ENCODE measurements at regions not wholly inside any gene's neighbourhood (a gene's known extent, or its start where the extent isn't known, plus 50 kb on each side); places are given as distances from the start of the nearest gene placed in this dataset.

GRCh38 chr12:129984106-129984505 lies 80.3 kb upstream of the TMEM132D start:
- H3K23ac ChIP-seq (ENCODE audit: low read length in 2 of 2): no peak overlapping the region
- no peak overlapping the region for H3K9ac ChIP-seq (ENCODE audit: low read length)
- H2BK15ac ChIP-seq (ENCODE audit: low read depth, poor library complexity, severe bottlenecking): no peak overlapping the region
- H3K4me2 ChIP-seq (ENCODE audit: low read length, poor library complexity, severe bottlenecking): no peak overlapping the region
- no peak overlapping the region for H2BK5ac ChIP-seq (ENCODE audit: low read depth, low read length, poor library complexity, severe bottlenecking)
- H3K4me3 ChIP-seq (ENCODE audit: insufficient read depth in 1 of 2, low read depth in 1 of 2, low read length in 2 of 2): no peak overlapping the region
- H3K14ac ChIP-seq (ENCODE audit: low read length in 2 of 2): no peak overlapping the region
- H3K4ac ChIP-seq (ENCODE audit: low read depth in 1 of 2, low read length in 2 of 2): no peak overlapping the region
- H3K79me1 ChIP-seq (replicated peaks; ENCODE audit: low read length, poor library complexity, severe bottlenecking): no peaks in the 10 kb centered on the region
- no peak overlapping the region for H2AFZ ChIP-seq (ENCODE audit: low read depth, low read length)
- peaks cover 18% of the 10 kb centered on the region for H3K9me3 ChIP-seq (ENCODE audit: control insufficient read depth, low read length)
- H4K8ac ChIP-seq (ENCODE audit: low read length): no peak overlapping the region
- no peak overlapping the region for H3K27ac ChIP-seq (ENCODE audit: low read length, poor library complexity, severe bottlenecking)
- H2AK5ac ChIP-seq (ENCODE audit: low read length, severe bottlenecking): no peak overlapping the region
- H4K91ac ChIP-seq (ENCODE audit: low read length): no peak overlapping the region
- H3K18ac ChIP-seq (ENCODE audit: low read depth in 1 of 2, low read length in 2 of 2): no peak overlapping the region
- no peaks in the 10 kb centered on the region for H3K27me3 ChIP-seq (ENCODE audit: control insufficient read depth in 1 of 2, insufficient read depth in 1 of 2, low read length in 2 of 2)
- no peak for DNase-seq
- 41% methylated on average over 3 of the region's 4 CpGs for WGBS
- no peaks in the 10 kb centered on the region for H3K36me3 ChIP-seq (ENCODE audit: control insufficient read depth in 1 of 2, insufficient read depth in 2 of 2, low read depth in 1 of 2, low read length in 2 of 2)
- no peaks in the 10 kb centered on the region for H3K4me1 ChIP-seq (ENCODE audit: control insufficient read depth, insufficient read depth, low read depth, low read length)
- H2BK12ac ChIP-seq (ENCODE audit: low read length in 2 of 2): no peak overlapping the region
- H2BK120ac ChIP-seq (ENCODE audit: low read depth, low read length): no peak overlapping the region

DNA sequence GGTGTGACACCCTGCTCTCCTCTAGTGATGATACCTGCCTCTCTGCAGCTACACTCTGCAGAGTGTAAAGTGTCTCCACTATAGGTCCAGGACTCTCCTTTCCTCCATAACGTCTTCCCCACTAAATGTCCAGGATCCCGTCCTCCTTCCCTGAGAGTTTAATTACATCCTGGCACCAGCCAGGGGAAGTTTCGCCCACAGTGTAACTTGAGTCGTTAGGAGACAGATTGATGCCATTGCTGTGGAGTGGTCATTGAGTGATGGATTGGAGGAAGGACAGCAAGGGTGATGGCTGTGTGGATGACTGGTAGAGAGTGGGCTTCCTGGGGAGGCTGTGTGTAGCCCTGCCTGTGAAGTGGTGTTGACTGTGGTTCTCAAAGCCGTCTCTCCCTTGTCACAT lies 84.0 kb upstream of the TMEM132D start:
- H2BK5ac ChIP-seq (ENCODE audit: low read depth, low read length, poor library complexity, severe bottlenecking): no peak overlapping the region
- H3K27me3 ChIP-seq (ENCODE audit: control insufficient read depth in 1 of 2, insufficient read depth in 1 of 2, low read length in 2 of 2): no peaks in the 10 kb centered on the region
- no peaks in the 10 kb centered on the region for H3K36me3 ChIP-seq (ENCODE audit: control insufficient read depth in 1 of 2, insufficient read depth in 2 of 2, low read depth in 1 of 2, low read length in 2 of 2)
- H3K9ac ChIP-seq (ENCODE audit: low read length): no peak overlapping the region
- no peaks in the 10 kb centered on the region for H3K79me1 ChIP-seq (replicated peaks; ENCODE audit: low read length, poor library complexity, severe bottlenecking)
- H2BK15ac ChIP-seq (ENCODE audit: low read depth, poor library complexity, severe bottlenecking): no peak overlapping the region
- no peaks in the 10 kb centered on the region for H3K4me1 ChIP-seq (ENCODE audit: control insufficient read depth, insufficient read depth, low read depth, low read length)
- no peak overlapping the region for H2BK120ac ChIP-seq (ENCODE audit: low read depth, low read length)
- no peak for DNase-seq
- H2AFZ ChIP-seq (ENCODE audit: low read depth, low read length): no peak overlapping the region
- peaks cover 17% of the 10 kb centered on the region for H3K9me3 ChIP-seq (ENCODE audit: control insufficient read depth, low read length)
- H4K91ac ChIP-seq (ENCODE audit: low read length): no peak overlapping the region
- WGBS: 81% methylated on average over 4 of the region's 5 CpGs
- H3K23ac ChIP-seq (ENCODE audit: low read length in 2 of 2): no peak overlapping the region
- no peak overlapping the region for H2BK12ac ChIP-seq (ENCODE audit: low read length in 2 of 2)
- no peak overlapping the region for H2AK5ac ChIP-seq (ENCODE audit: low read length, severe bottlenecking)
- H3K4me2 ChIP-seq (ENCODE audit: low read length, poor library complexity, severe bottlenecking): no peak overlapping the region
- H3K14ac ChIP-seq (ENCODE audit: low read length in 2 of 2): no peak overlapping the region
- no peak overlapping the region for H3K4me3 ChIP-seq (ENCODE audit: insufficient read depth in 1 of 2, low read depth in 1 of 2, low read length in 2 of 2)
- no peak overlapping the region for H3K4ac ChIP-seq (ENCODE audit: low read depth in 1 of 2, low read length in 2 of 2)
- H3K18ac ChIP-seq (ENCODE audit: low read depth in 1 of 2, low read length in 2 of 2): no peak overlapping the region
- no peak overlapping the region for H3K27ac ChIP-seq (ENCODE audit: low read length, poor library complexity, severe bottlenecking)
- no peak overlapping the region for H4K8ac ChIP-seq (ENCODE audit: low read length)

- no peaks in the 10 kb centered on the region for H3K36me3 ChIP-seq (ENCODE audit: control insufficient read depth in 1 of 2, insufficient read depth in 2 of 2, low read depth in 1 of 2, low read length in 2 of 2)
- H2BK12ac ChIP-seq (ENCODE audit: low read length in 2 of 2): no peak overlapping the region
- WGBS: 83% methylated on average over 7 of the region's 8 CpGs
- H3K4me3 ChIP-seq (ENCODE audit: insufficient read depth in 1 of 2, low read depth in 1 of 2, low read length in 2 of 2): no peak overlapping the region
- no peak overlapping the region for H3K23ac ChIP-seq (ENCODE audit: low read length in 2 of 2)
- no peak overlapping the region for H3K4me2 ChIP-seq (ENCODE audit: low read length, poor library complexity, severe bottlenecking)
- no peak overlapping the region for H2BK120ac ChIP-seq (ENCODE audit: low read depth, low read length)
- DNase-seq: no peak
- no peak overlapping the region for H2AFZ ChIP-seq (ENCODE audit: low read depth, low read length)
- H4K8ac ChIP-seq (ENCODE audit: low read length): no peak overlapping the region
- no peak overlapping the region for H3K18ac ChIP-seq (ENCODE audit: low read depth in 1 of 2, low read length in 2 of 2)
- H3K14ac ChIP-seq (ENCODE audit: low read length in 2 of 2): no peak overlapping the region
- no peaks in the 10 kb centered on the region for H3K27me3 ChIP-seq (ENCODE audit: control insufficient read depth in 1 of 2, insufficient read depth in 1 of 2, low read length in 2 of 2)
- peaks cover 10% of the 10 kb centered on the region for H3K9me3 ChIP-seq (ENCODE audit: control insufficient read depth, low read length)
- H3K4ac ChIP-seq (ENCODE audit: low read depth in 1 of 2, low read length in 2 of 2): no peak overlapping the region
- H4K91ac ChIP-seq (ENCODE audit: low read length): no peak overlapping the region
- H2BK5ac ChIP-seq (ENCODE audit: low read depth, low read length, poor library complexity, severe bottlenecking): no peak overlapping the region
- H3K4me1 ChIP-seq (ENCODE audit: control insufficient read depth, insufficient read depth, low read depth, low read length): no peaks in the 10 kb centered on the region
- H3K27ac ChIP-seq (ENCODE audit: low read length, poor library complexity, severe bottlenecking): no peak overlapping the region
- H2BK15ac ChIP-seq (ENCODE audit: low read depth, poor library complexity, severe bottlenecking): no peak overlapping the region
- H3K79me1 ChIP-seq (replicated peaks; ENCODE audit: low read length, poor library complexity, severe bottlenecking): no peaks in the 10 kb centered on the region
- H2AK5ac ChIP-seq (ENCODE audit: low read length, severe bottlenecking): no peak overlapping the region
- H3K9ac ChIP-seq (ENCODE audit: low read length): no peak overlapping the region
Measured at GRCh38 chr12:129994634-129995033, 90.8 kb upstream of the TMEM132D start.

DNA sequence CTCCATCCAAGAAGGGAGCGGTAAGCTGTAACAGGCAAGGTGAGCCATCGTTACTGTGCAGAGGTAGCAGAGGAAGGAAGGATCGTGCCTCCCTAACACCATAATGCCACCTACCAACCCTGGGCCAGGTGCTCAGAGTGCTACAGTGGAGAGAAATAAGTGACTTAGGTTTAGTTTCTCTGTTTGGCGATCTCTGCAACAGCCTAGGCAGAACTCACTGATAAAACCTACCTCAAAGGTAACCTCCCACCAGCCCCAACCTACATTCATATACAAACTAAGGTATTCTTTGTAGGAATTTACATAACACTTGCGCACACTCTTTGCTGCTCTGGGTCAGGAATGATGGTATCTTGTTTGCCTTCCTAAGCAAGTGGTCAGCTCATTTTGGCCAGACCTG lies 93.4 kb upstream of the TMEM132D start:
- no peak overlapping the region for H3K14ac ChIP-seq (ENCODE audit: low read length in 2 of 2)
- no peak for DNase-seq
- no peak overlapping the region for H3K4me3 ChIP-seq (ENCODE audit: insufficient read depth in 1 of 2, low read depth in 1 of 2, low read length in 2 of 2)
- H3K18ac ChIP-seq (ENCODE audit: low read depth in 1 of 2, low read length in 2 of 2): no peak overlapping the region
- no peak overlapping the region for H2AK5ac ChIP-seq (ENCODE audit: low read length, severe bottlenecking)
- no peak overlapping the region for H2BK5ac ChIP-seq (ENCODE audit: low read depth, low read length, poor library complexity, severe bottlenecking)
- H2BK12ac ChIP-seq (ENCODE audit: low read length in 2 of 2): no peak overlapping the region
- H3K4me1 ChIP-seq (ENCODE audit: control insufficient read depth, insufficient read depth, low read depth, low read length): no peaks in the 10 kb centered on the region
- no peak overlapping the region for H3K4me2 ChIP-seq (ENCODE audit: low read length, poor library complexity, severe bottlenecking)
- no peak overlapping the region for H2AFZ ChIP-seq (ENCODE audit: low read depth, low read length)
- no peaks in the 10 kb centered on the region for H3K36me3 ChIP-seq (ENCODE audit: control insufficient read depth in 1 of 2, insufficient read depth in 2 of 2, low read depth in 1 of 2, low read length in 2 of 2)
- H3K27ac ChIP-seq (ENCODE audit: low read length, poor library complexity, severe bottlenecking): no peak overlapping the region
- no peak overlapping the region for H4K8ac ChIP-seq (ENCODE audit: low read length)
- no peaks in the 10 kb centered on the region for H3K79me1 ChIP-seq (replicated peaks; ENCODE audit: low read length, poor library complexity, severe bottlenecking)
- H2BK15ac ChIP-seq (ENCODE audit: low read depth, poor library complexity, severe bottlenecking): no peak overlapping the region
- no peak overlapping the region for H3K9ac ChIP-seq (ENCODE audit: low read length)
- H3K9me3 ChIP-seq (ENCODE audit: control insufficient read depth, low read length): peaks cover 10% of the 10 kb centered on the region
- WGBS: 17% methylated on average over 4 of the region's 5 CpGs
- H2BK120ac ChIP-seq (ENCODE audit: low read depth, low read length): no peak overlapping the region
- no peak overlapping the region for H3K23ac ChIP-seq (ENCODE audit: low read length in 2 of 2)
- no peaks in the 10 kb centered on the region for H3K27me3 ChIP-seq (ENCODE audit: control insufficient read depth in 1 of 2, insufficient read depth in 1 of 2, low read length in 2 of 2)
- no peak overlapping the region for H3K4ac ChIP-seq (ENCODE audit: low read depth in 1 of 2, low read length in 2 of 2)
- no peak overlapping the region for H4K91ac ChIP-seq (ENCODE audit: low read length)

Measured in mesenchymal stem cell (in vitro differentiated cells and primary cell).